ENCODE measurements at regions not wholly inside any gene's neighbourhood (a gene's known extent, or its start where the extent isn't known, plus 50 kb on each side); places are given as distances from the start of the nearest gene placed in this dataset.

GRCh38 chrX:7270933-7271332 is 123.0 kb upstream of the PUDP start:
- no peak for FAIRE-seq
- Histone ChIP-seq H3K27me3 (ENCODE audit: control insufficient read depth, insufficient read depth, low read length) (no peaks in the 10 kb centered on the region), H3K36me3 (ENCODE audit: control insufficient read depth, insufficient read depth, low read length) (no peaks in the 10 kb centered on the region), H3K4me3 (ENCODE audit: low read depth, low read length) (no peak overlapping the region)
- no peak for TF ChIP-seq CTCF (IDR thresholded peaks at IDR 0.05; ENCODE audit: insufficient read depth, low read length, severe bottlenecking)
- DNase-seq (ENCODE audit: low read depth): no peak

DNA sequence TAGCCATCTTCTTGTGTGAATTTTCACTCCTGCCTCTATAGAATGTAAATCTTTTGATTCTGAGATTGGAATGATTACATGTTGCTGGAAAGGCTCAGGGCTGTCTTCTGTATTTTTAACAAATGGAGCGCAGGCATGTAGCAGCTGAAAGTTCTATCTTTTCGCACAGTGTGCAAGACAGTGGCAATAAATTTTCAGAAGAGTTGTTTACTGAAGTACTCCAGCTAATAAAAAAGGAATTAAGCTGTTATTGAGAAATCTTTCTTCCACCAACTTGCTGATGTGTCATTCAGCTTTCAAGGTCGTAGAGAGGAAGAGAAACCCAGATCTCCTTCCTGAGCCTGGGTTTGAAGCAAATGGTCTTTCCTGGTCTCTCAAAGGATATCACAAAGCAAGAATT is 122.0 kb upstream of the PUDP start:
- H3K4me3 ChIP-seq (ENCODE audit: low read depth, low read length): no peak overlapping the region
- no peaks in the 10 kb centered on the region for H3K36me3 ChIP-seq (ENCODE audit: control insufficient read depth, insufficient read depth, low read length)
- DNase-seq (ENCODE audit: low read depth): no peak
- no peak for FAIRE-seq
- no peaks in the 10 kb centered on the region for H3K27me3 ChIP-seq (ENCODE audit: control insufficient read depth, insufficient read depth, low read length)
- no peak for TF ChIP-seq CTCF (IDR thresholded peaks at IDR 0.05; ENCODE audit: insufficient read depth, low read length, severe bottlenecking)

- peak; percentile 79 for FAIRE-seq
- TF ChIP-seq CTCF (IDR thresholded peaks at IDR 0.05; ENCODE audit: insufficient read depth, low read length, severe bottlenecking): no peak
- Histone ChIP-seq H3K4me3 (ENCODE audit: low read depth, low read length) (no peak overlapping the region), H3K36me3 (ENCODE audit: control insufficient read depth, insufficient read depth, low read length) (no peaks in the 10 kb centered on the region), H3K27me3 (ENCODE audit: control insufficient read depth, insufficient read depth, low read length) (no peaks in the 10 kb centered on the region)
- DNase-seq (ENCODE audit: low read depth): no peak
Observed at GRCh38 chrX:7269589-7269988, 121.6 kb upstream of the PUDP start.

GRCh38 chrX:7266288-7266687 is 118.3 kb upstream of the PUDP start:
- TF ChIP-seq CTCF (IDR thresholded peaks at IDR 0.05; ENCODE audit: insufficient read depth, low read length, severe bottlenecking): no peak
- DNase-seq (ENCODE audit: low read depth): no peak
- no peaks in the 10 kb centered on the region for H3K27me3 ChIP-seq (ENCODE audit: control insufficient read depth, insufficient read depth, low read length)
- H3K36me3 ChIP-seq (ENCODE audit: control insufficient read depth, insufficient read depth, low read length): no peaks in the 10 kb centered on the region
- no peak for FAIRE-seq
- no peak overlapping the region for H3K4me3 ChIP-seq (ENCODE audit: low read depth, low read length)

- Histone ChIP-seq H3K4me3 (ENCODE audit: low read depth, low read length) (no peak overlapping the region), H3K36me3 (ENCODE audit: control insufficient read depth, insufficient read depth, low read length) (no peaks in the 10 kb centered on the region), H3K27me3 (ENCODE audit: control insufficient read depth, insufficient read depth, low read length) (no peaks in the 10 kb centered on the region)
- TF ChIP-seq CTCF (IDR thresholded peaks at IDR 0.05; ENCODE audit: insufficient read depth, low read length, severe bottlenecking): no peak
- DNase-seq (ENCODE audit: low read depth): no peak
- FAIRE-seq: no peak
Observed at GRCh38 chrX:7264399-7264798, 116.4 kb upstream of the PUDP start.

DNA sequence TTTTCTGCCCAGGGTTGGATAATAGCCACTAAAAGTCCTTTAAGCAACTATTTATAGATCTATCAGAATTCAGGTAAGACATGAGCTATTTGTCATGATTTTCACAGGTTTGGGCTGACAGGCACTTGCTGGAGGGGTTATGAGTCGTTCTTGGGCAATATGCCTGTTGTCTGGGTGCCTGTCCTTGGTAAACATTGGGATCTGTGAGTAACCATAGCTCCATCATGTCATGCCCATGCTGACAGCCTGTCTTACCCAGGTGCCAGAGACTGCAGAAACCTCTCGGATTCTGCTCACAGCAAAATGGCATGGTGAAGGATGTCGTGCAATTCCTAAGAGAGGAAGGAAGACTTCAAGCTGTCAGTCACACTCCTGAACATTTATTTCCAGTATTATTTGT is 116.0 kb upstream of the PUDP start:
- peak; percentile 23 for FAIRE-seq
- H3K27me3 ChIP-seq (ENCODE audit: control insufficient read depth, insufficient read depth, low read length): no peaks in the 10 kb centered on the region
- peak; percentile 86 for DNase-seq (ENCODE audit: low read depth)
- H3K36me3 ChIP-seq (ENCODE audit: control insufficient read depth, insufficient read depth, low read length): no peaks in the 10 kb centered on the region
- no peak overlapping the region for H3K4me3 ChIP-seq (ENCODE audit: low read depth, low read length)
- TF ChIP-seq CTCF (IDR thresholded peaks at IDR 0.05; ENCODE audit: insufficient read depth, low read length, severe bottlenecking): no peak

Measured in bronchial epithelial cell (primary cell).